T-helper 2 cell (primary cell): ENCODE measurements at regions not wholly inside any gene's neighbourhood (a gene's known extent, or its start where the extent isn't known, plus 50 kb on each side); places are given as distances from the start of the nearest gene placed in this dataset.

Experiments used
- DNase-seq, 5 experiments: peaks; one replicate each; pipeline versions ENCODE4 v3.0.0 to v3.0.0-alpha.2; 2012 to 2022

DNA sequence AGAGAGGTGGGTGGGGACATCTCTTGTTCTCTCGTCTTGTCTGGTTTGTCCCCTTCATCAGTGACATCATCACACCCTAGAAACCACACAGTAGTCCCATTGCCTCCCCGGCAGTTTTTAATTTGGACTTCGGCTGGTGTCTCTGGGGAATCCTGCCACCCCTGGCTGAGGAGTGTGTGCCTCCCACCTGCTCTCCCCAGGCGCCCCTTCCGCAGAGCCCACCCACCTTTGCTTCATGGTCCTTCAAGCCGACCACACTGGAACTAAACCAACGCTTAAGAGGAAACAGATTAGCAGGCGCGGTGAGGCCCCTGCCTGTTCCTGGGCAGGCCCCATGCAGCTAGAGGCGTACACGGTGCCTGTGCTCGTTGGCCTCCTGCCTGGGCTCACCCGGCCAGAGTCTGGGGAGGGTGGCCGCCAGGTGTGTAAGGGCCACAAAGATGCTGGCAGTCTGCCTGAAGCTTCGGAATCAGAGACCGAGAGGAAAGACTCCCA, 107.6 kb upstream of the SPRY4 start:
- peak in 4 of 5 experiments; percentile 6 to 64 (median 34) for DNase-seq

DNA sequence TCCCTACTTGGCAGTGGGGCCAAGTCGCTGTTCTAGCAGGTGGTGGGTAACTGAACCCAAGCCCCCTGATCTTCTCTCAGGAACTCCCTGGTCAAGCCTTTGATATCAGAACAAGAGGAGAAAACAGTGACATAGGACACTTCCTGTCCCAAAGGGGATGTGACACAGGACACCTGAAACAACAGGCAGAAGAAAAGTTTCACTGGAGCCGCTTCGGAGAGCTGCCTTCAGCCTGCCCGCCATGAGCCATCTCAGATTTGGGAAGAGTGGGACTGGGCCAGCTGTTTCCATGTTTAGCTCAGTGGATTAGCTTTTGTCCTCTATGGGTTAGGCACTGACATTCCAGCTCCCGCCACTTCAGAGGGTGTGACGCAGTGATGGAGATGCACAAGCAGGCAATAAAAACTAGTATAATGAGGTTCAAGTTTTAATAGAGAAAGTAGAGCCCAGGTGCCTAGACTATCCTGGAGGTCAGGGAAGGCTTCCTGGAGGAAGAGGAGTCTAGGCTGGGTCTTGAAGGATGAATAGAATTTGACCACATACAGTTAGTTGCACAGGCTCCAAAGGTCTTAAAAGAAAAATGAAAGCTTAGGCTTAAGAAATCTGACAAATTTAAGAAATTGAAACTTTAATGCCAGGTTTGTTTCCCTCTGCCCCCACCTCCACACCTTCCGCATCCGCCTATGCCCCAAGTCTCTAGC, 104.1 kb upstream of the SPRY4 start:
- no peak for DNase-seq

DNA sequence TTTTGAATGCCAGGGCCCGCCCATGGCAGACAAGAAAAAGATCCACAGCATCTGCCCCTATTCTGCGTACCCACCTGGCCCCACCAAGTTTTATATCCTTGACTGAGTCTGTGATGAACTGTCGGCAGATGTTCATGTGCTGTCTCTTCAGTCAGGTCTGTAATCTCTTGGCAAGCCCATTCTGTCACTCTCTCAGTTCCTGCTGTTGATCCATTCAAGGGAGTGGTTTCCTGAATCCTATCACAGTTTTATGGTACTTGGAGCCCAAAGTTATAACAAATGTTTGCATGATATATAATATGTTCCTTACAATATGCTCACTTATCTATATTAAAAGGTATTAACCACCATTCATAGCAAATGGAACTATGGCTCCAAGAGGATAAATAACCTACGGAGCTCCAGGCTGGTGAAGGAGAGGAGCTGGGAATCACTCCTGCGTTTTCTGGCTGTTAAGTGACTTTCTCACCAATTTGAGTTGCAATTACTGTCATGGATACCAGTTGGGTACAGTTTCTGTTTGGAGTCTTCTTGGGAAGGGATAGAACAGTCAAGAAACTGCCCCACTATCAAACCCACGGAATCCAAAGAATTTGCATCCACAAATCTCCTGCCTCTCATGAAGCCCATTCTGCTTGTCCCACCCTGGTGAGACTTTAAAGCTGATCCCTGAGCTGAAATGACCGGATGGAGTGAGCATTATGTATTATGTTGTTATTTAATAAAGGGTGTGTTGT, 103.4 kb upstream of the SPRY4 start:
- no peak for DNase-seq

DNA sequence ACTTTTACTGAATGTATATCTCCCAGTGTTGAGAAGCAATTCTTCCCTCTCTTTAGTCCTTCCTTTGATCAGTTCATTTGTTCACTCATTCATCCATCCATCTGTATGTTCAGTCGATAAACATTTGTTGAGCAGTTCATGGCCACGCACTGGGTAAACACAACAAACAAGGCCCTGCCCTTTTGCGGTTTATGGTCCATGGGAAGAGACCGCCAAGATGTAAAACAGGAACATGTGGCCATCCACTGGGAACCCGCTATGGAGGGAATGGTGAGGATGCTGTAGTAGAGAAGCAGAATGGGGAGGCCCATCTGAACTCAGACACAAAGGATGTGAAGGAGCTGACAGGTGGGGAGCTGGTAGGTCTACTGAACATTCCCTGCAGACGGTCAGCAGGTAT, 102.7 kb upstream of the SPRY4 start:
- no peak for DNase-seq

DNA sequence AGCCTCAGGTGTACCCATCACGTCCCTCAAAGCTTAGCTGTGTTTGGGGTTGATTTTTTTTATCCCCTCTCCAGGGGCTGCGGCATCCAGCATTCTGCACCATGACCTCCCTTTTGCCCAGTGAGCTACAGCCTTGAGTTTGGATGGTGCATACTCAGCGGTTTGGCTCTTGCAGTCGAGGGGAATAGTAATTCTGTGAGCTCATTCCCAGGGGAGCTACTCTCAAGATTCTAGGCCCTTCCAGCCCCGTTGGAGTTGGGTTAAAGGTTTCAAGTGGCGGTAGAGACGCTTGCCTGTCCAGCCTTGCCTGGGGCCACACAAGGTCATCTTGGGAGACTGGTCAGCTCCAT, 102.2 kb upstream of the SPRY4 start:
- DNase-seq: no peak

DNA sequence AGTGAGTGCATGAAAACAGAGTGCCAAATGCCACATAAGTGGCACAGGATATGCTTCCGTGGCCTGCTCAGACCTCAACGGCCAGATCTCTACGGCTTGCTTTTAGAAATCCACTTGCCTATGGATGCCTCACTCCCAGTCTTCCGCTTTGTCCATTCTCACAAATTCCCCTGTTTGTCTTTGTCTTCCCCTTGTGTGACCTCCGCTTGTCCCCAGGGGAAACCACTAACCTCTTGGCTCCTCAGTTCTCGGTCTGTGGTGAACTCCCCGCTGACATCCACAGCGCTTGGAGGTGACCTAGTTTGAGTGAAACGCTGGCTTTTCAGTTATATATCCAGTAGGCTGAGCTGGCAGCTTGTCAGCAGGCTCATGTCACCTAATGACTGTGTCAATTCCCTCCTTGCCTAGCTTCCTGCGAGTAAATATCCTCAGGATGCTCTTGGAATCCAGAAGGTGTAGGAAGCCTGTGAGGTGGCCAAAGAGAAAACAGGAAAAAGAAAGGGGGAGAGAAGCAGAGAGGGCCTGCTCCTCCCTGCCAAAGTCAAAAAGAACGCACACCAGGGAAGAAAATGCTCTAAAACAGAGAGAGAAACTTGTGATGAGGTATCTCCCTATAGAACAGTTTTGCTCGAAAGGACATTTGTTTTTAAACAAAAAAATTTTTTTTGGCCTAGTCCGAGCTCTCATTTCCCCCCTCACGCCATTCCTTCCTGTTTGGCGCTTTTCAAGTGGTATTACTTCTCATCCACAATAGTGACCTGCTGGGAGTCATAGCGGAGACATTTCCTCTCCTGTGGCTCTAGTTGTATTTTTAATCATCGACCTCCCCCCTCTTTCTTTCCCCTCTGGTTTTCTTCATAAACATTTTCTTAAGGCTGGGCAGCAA, 101.6 kb upstream of the SPRY4 start:
- DNase-seq: peak in 1 of 5 experiments; percentile 75

DNA sequence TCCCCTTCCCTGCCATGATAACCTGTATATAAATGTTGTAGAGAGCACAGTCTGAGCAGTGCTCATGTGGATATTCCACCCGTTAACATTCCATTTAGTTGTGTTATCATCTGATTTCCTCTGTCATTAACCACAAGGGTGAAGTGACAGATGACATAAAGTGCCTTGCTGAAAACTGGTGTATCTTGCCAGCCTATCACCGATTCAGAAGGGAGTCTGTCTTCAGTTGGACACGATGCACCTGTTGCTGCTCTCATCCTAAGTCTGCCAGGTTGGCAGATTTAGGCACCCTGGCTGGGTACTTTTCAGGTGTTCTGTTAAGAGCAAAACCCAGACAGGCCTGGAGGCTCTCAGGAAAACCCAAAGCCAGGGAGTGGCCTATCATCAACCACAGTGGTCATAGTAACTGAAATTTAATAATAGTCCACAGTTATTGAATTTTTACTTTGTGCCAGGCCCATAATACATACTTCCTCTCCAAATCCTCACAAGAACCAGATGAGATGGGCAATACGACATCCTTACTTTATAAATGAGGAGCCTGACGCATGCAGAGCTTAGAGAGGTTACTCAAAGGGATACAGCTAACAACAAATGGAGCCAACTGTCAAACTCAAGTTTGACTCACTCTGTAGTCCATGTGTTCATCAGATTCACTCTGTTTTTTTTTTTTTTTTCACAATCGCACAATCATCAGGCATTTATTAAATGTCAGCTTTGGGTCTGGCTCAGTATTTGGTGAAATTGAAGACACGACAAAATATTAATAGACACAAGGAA, 100.7 kb upstream of the SPRY4 start:
- DNase-seq: no peak

DNA sequence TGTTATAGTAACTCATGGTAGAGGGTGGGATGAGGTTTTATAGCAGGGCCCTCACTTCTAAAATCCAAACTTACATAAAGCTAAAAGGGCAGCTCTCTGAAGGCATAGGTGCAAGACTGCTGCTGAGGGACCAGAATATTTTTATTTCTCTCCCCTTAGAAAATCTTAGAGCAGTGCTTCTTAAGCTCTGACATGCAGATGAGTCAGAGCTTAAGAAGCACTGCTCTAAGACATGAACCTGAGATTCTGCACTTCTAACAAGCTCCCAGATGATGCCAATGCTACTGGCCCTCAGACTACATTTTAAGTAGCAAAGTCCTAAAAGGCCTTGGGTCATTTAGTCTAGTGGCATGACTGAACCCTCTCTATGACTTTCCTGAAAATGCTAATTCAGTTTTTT, 97.6 kb upstream of the SPRY4 start:
- DNase-seq: no peak

DNA sequence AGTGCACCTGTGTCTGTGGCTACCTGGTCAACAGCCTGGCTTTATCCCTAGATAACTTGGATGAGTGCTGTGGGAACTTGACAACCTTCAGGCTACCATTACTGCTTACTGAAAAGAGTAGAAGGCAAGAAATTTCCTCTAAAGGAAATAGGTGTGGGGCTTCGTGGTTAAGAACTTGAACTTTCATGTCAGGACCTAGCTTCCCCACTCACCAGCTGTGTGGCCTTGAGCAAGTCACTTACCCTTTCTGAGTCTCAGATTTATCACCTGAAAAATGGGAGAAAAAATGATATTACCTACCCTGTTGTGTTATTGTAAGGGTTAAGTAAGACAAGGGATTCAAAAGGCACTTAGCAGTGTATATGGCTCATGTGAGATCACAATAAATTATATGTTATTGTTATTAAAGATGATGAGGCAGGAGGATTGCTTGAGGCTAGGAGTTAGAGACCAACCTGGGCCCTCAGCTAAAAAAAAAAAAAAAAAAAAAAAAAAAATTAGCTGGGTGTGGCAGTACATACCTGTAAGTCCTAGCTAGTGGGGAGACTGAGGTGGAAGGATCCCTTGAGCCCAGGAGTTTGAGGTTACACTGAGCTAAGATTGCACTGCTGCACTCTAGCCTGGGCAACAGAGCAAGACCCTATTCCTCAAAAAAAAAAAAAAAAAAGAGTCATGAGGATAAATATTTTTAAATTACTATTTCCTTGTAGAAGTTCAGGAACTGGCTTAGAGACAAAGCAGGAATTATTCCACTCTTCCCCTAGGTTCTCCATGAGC, 97.0 kb upstream of the SPRY4 start:
- DNase-seq: peak in 1 of 5 experiments; percentile 26

DNA sequence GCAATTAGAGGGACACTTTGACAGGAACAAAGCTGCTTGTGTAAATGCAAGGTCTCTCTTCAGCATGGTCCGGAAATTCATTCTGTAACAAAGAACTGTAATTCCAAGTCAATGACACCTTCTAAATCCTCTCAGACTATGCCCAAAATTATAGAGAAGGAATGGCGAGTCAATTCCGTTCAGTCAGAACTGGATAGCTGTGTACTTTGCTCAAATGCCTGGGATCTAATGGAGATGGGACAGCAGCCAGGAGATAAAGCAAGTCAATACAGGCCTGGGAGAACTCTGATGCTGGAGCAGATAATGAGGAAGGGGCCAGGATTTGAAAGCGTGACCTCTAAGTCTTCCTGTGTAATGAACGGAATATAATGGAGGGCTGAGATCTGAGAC, 96.4 kb upstream of the SPRY4 start:
- DNase-seq: no peak

DNA sequence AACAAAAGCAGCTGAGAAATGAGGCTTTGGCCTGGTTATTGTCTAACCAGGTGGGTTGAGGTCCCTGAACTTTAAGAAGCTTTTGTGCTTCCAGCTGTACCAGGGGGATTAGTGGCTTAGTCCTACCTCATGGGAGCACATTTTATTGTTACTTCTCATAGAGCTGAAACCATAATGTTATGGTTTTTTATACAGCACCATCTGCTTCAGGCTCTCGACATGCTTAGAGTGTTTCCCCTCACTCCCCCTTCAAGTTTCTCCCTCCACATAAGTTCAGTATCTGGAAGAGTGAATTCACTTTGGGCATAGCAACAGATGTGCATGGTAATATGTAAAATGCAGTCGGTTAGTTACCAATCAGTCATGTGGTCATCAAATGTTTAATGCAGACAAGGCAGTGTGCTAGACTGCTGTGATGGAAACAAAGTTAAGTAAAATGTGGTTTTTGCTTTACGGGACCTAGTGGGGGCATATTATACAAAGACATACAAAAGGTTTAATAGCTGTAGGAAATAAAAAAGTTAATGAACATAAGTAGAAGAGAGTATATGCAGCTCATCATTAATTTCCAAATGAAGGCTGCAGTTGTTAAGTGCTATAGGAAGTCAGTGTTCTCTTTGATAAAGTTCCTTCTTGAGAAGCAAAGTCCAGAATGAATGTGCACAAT, 95.9 kb upstream of the SPRY4 start:
- no peak for DNase-seq

DNA sequence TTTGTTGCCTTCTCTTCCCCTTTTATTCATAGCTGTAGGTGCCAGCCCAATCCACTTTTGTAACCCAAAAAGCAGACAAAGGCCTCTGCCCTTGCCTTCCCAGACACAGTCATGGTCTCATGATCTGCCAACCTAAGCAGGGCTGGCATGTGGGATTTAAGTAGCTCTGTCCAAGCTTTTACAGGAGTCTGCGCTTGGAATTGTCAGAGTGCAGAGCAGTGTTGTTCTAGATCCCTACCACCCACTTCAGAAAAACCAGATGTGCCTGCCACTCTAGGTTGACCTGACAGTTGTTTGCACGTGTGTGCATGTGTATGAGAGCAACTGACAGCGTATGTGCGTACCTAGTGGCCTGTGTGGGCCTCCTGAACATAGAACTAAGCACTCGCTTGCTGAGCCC, 87.8 kb upstream of the SPRY4 start:
- no peak for DNase-seq

DNA sequence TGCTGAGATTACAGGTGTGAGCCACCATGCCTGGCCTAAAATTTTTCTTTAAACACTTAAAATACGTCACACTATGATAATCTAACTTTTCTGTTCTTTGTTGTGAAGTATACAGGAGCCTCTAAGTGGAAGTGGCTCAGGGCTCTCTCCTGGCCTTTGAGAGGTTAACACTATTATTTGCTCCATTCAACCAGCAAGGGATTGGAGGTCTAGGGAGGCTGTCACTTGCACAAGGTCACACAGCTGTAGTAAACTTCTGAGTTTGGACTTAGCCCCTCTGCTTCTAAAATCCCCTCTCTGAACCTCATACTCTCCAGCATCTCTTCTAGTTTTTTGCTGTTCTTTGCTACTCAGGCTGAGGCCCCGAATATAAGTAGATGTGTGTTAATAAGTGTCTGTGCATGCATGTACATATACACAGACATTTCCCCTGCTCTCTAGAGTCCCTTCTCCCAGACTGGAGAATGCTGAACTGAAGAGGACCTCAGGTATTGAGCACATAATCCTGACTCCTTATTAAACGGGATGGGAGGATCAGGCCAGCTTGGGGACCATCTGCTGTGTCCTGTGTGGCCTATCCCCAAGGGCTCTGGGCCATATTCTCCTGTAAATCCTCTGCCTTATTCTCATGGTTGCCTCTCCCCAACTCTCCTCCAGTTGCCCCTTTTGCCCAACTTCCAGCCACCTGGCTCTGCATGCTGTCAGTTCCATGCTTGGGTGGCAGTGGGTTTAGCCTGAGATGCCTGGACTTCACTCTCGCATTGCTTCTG, 87.0 kb upstream of the SPRY4 start:
- no peak for DNase-seq

DNA sequence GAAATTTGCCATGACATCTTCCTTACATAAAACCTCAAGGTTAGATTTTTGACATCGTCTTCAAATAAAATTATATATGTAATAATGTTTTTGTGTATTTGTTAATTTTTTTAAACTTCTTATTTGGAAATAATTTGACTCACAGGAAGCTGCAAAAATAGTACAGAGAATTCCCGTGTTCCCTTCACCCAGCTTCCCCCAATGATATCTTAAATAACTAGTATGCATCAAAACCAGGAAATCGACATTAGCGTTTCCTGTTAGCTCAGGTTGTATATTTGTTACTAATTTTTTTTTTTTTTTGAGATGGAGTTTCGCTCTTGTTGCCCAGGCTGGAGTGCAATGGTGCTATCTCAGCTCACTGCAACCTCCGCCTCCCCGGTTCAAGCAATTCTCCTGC, 86.3 kb upstream of the SPRY4 start:
- DNase-seq: no peak

DNA sequence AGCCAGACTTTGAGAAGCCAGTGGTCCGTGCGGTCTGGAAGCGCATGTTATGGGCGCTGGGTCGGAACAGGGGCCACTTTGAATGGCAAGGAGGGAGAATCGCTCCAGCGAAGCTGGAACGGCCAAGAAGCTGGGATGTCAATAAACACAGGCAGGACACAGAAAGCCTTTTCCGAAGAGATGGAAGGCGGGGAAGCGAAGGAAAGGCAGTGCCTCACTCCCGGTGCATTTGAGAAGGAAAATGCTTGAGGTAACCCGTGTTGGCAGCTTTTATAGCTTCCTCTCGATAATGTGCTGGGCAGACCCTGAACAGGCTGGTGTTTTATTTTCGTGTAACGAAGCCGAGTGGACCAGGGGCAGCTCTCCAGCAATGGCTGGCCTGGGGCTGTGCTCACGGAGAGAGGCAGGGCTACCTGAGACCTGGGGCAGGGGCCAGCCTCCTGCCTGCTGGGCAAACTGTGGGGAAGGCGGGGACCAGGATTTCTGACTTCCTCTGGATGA, 84.2 kb upstream of the SPRY4 start:
- DNase-seq: no peak

DNA sequence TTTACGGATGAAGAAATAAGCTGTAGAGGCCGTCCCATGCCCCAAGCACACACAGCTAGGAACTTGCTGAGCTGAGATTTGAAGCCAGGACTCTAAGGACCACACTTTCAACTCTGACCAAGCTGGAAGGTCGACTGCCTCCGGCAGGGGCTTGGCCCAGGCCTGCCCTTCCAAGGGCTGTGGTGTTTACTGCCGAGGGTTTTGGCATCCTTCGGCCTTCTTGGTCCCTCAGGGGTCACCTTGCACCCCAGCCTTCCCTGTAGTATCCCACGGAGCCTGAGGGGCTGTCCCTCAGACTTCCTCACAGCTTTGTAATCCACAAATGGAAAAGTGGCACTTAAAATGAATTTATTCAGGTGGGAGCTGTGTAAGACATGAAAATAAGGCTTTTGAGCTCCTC, 83.7 kb upstream of the SPRY4 start:
- DNase-seq: no peak

DNA sequence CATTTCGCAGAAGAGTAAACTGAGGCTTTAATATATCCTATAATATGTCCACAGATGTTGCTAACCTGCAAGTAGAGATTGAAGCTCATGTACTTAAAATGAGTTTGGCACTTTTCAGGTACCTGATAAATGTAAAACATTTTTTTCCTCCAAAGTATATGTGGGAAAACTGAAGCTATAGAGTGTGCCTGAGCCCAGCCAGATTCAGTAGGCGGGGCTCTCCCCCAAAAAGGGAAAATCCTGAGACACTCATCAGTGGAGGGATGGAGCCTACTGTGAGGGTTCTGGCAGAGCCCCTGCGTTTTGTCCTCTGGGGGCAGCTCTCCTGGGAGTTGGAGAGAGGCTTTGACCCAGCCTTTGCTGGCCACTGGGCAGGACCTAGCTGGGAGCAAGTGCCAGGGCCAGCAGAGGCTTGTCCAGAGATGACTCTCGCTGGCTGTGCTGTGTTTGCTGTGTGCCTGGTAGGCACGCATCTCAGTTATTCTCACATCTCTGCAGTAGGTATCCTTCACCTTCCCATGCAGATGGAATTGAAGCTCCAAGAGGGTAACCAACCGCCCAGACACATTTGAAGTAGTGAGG, 81.1 kb upstream of the SPRY4 start:
- no peak for DNase-seq

DNA sequence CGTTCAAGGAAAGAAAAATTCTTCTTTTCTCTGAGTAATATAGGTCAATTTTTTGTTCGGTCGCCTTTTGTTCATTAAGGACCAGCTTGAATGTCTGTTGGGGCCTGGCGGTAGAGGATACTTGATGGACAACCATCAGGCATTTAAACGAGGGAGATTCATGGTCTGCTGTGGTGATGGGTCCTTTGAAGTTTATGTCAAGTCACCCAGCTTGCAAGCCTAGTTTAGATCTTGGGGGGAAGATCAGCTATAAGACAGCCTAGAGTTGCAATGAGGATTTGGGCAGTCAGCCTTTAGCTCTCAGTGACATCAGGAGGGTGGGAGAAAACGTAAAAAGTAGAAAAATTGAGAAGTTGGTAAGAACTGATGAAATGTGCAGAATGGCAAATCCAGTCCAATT, 80.2 kb upstream of the SPRY4 start:
- no peak for DNase-seq

DNA sequence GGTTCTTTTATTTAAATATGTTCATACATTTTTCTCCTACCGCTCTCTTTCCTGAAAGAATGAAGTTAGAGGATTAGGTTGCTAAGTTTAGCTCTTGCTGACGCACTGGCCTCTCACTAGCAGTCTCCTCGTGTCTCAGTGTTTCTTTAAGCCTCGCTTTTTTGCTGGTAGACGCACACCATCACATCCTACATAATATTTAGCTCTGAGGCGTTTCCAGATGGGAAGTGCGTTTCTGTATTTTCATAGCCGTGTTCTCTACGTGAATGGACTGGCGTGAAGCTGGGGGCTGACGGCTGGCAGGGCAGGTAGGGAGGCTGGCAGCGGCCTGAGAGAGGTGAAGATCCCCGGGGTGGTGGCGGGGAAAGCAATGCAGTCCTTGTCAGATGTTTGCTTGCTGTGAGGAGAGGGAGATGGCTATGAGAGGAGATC, 79.2 kb upstream of the SPRY4 start:
- DNase-seq: no peak

DNA sequence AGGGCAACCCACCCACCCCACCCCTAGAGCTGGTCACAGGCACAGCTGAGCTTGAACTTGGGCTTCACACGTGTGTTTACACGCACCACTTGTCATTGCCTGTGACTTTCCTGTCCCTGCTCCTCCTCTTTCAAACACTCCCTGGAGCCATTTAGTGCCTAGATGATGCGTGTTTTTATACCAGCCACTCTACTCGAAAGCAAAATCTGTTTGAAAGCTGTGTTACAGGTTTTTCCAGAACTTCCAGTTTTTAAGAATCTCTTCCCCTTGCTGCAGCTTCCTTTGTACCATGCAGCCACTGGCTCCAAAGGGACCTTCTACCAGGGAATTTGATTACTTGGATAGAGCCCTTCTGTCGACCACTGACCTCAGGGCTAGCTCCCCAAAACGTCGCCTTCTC, 78.8 kb upstream of the SPRY4 start:
- DNase-seq: no peak
